Panc1 (cell line): ENCODE measurements at regions not wholly inside any gene's neighbourhood (a gene's known extent, or its start where the extent isn't known, plus 50 kb on each side); places are given as distances from the start of the nearest gene placed in this dataset.

Experiments used
- ATAC-seq: fragments of 200-7000 bp; cut with Tn5 transposase; 2 replicates; pipeline ENCODE4 v1.9.1; 2020; ENCODE audit warnings: mild to moderate bottlenecking, moderate library complexity
- BruUV-seq: library from RNA; stranded (reverse); fragments of 400-500 nt; replicated peaks from 2 replicates; lab custom pipeline; 2021; lab: Mats Ljungman, UMichigan
- CTCF ChIA-PET: fragments of 300-600 bp; sonication (Branson Sonifier 250); formaldehyde crosslinking; loops from one replicate; lab custom pipeline; 2022; ENCODE audit warnings: antibody characterized with exemption; lab: Charles Lee
- POLR2A ChIA-PET: fragments of 300-600 bp; sonication (Branson Sonifier 250); formaldehyde crosslinking; loops from one replicate; lab custom pipeline; 2022; ENCODE audit warnings: antibody characterized with exemption; lab: Charles Lee
- DNase-seq: peaks from one replicate; pipeline ENCODE4 v3.0.0-alpha.2; 2010; ENCODE audit warnings: low read depth, low spot score
- H3K27ac ChIP-seq: 2 replicates; pipeline ENCODE4 v1.5.1; 2011; ENCODE audit warnings: mild to moderate bottlenecking, low read length, inconsistent platforms
- H3K27me3 ChIP-seq: fragments of 200-500 bp; sonication (Bioruptor generic); 2 replicates; pipeline ENCODE4 v1.6.0; 2014; ENCODE audit warnings: low read length, inconsistent platforms; ENCODE audit not compliant: control insufficient read depth, insufficient read depth
- H3K36me3 ChIP-seq: fragments of 200-500 bp; sonication (Bioruptor generic); 2 replicates; pipeline ENCODE4 v1.5.1; 2014; ENCODE audit warnings: inconsistent platforms, mild to moderate bottlenecking, low read length, moderate library complexity; ENCODE audit not compliant: control insufficient read depth, insufficient read depth
- H3K4me1 ChIP-seq: 2 replicates; pipeline ENCODE4 v1.5.1; 2011; ENCODE audit warnings: inconsistent platforms, mild to moderate bottlenecking, low read length, moderate library complexity; ENCODE audit not compliant: control insufficient read depth, insufficient read depth
- H3K4me3 ChIP-seq, 2 experiments: 2 replicates each; pipeline ENCODE4 v1.5.1; 2011 to 2012; ENCODE audit warnings: low read depth in 2 of 2, low read length in 2 of 2, mild to moderate bottlenecking in 2 of 2, inconsistent platforms in 1 of 2, moderate library complexity in 1 of 2
- H3K9me3 ChIP-seq: fragments of 200-500 bp; sonication (Bioruptor generic); 2 replicates; pipeline ENCODE4 v1.5.1; 2014; ENCODE audit warnings: low read depth, mild to moderate bottlenecking, inconsistent platforms, low read length, moderate library complexity; ENCODE audit not compliant: control insufficient read depth, insufficient read depth
- CTCF ChIP-seq: fragments of 450-650 bp; IDR thresholded peaks from 2 replicates; pipeline ENCODE4 v1.5.1; 2017; ENCODE audit warnings: mild to moderate bottlenecking
- POLR2AphosphoS5 ChIP-seq: IDR thresholded peaks from 2 replicates; pipeline ENCODE4 v1.6.1; 2012; ENCODE audit warnings: mild to moderate bottlenecking, low read depth, low read length, moderate library complexity
- REST ChIP-seq, 2 experiments: IDR thresholded peaks; 2 replicates each; pipeline ENCODE4 v1.6.1; 2011 to 2012; ENCODE audit warnings: low read depth in 2 of 2, control low read depth in 1 of 2, low read length in 1 of 2, mild to moderate bottlenecking in 1 of 2, moderate library complexity in 1 of 2; ENCODE audit not compliant: insufficient read depth in 1 of 2
- SIN3A ChIP-seq: IDR thresholded peaks from 2 replicates; pipeline ENCODE4 v1.6.1; 2012; ENCODE audit warnings: low read depth, mild to moderate bottlenecking, low read length, moderate library complexity, borderline replicate concordance; ENCODE audit not compliant: insufficient read depth
- TCF7L2 ChIP-seq: IDR thresholded peaks from 2 replicates; pipeline ENCODE4 v1.6.1; 2011; ENCODE audit warnings: mild to moderate bottlenecking, low read depth, low read length, inconsistent platforms
- in situ Hi-C: cut with HindIII; loops from 2 replicates; pipeline ENCODE4 v1.10.0; 2016; ENCODE audit warnings: low sequenced_read_pairs, low pct_unique_long_range_greater_than_20kb
- intact Hi-C: fragments of 100-400 bp; cut with micrococcal nuclease; formaldehyde crosslinking; loops from one replicate; pipeline ENCODE4 v1.10.0; 2022; ENCODE audit not compliant: unreplicated experiment

- ChIA-PET CTCF (no interaction called here), POLR2A (no interaction called here)
- in situ Hi-C loops (no loop called here), intact Hi-C loops (no loop called here)
- no peaks in the 10 kb centered on the region for H3K36me3 ChIP-seq
- H3K9me3 ChIP-seq = no peaks in the 10 kb centered on the region
- no peaks in the 10 kb centered on the region for H3K4me1 ChIP-seq
- no peak overlapping the region for H3K27ac ChIP-seq
- TF ChIP-seq POLR2AphosphoS5 = no peak
- TF ChIP-seq CTCF = no peak
- no peak for TF ChIP-seq TCF7L2
- no peak for TF ChIP-seq REST (IDR thresholded peaks at IDR 0.05; ENCODE audit: insufficient read depth in 1 of 2, low read depth in 2 of 2, low read length in 1 of 2)
- TF ChIP-seq SIN3A = no peak
- no peak for DNase-seq
- H3K27me3 ChIP-seq = no peaks in the 10 kb centered on the region
- ATAC-seq = no peak
- no peak overlapping the region for H3K4me3 ChIP-seq
- BruUV-seq = no TSS peak
Measured at GRCh38 chr6:164016056-164016455, 601.5 kb downstream of the QKI start.

- Histone ChIP-seq H3K4me3 (no peak overlapping the region), H3K9me3 (no peaks in the 10 kb centered on the region), H3K36me3 (no peaks in the 10 kb centered on the region), H3K27me3 (no peaks in the 10 kb centered on the region), H3K4me1 (no peaks in the 10 kb centered on the region), H3K27ac (no peak overlapping the region)
- ChIA-PET CTCF (no interaction called here), POLR2A (no interaction called here)
- no TSS peak for BruUV-seq
- ATAC-seq = no peak
- no peak for DNase-seq
- in situ Hi-C loops = no loop called here
- intact Hi-C loops = no loop called here
- no peak for TF ChIP-seq POLR2AphosphoS5
- no peak for TF ChIP-seq SIN3A
- no peak for TF ChIP-seq REST (IDR thresholded peaks at IDR 0.05; ENCODE audit: insufficient read depth in 1 of 2, low read depth in 2 of 2, low read length in 1 of 2)
Measured at GRCh38 chr6:164015088-164015484, 600.6 kb downstream of the QKI start.
